ENCODE measurements at regions not wholly inside any gene's neighbourhood (a gene's known extent, or its start where the extent isn't known, plus 50 kb on each side); places are given as distances from the start of the nearest gene placed in this dataset.

GRCh38 chr16:51916231-51916630 lies 630.7 kb downstream of the TOX3 start:
- H3K4me3 ChIP-seq, result no peak overlapping the region
- TF ChIP-seq Cebpa-rat (IDR thresholded peaks at IDR 0.05), result no peak
- no peaks in the 10 kb centered on the region for H4K20me1 ChIP-seq

DNA sequence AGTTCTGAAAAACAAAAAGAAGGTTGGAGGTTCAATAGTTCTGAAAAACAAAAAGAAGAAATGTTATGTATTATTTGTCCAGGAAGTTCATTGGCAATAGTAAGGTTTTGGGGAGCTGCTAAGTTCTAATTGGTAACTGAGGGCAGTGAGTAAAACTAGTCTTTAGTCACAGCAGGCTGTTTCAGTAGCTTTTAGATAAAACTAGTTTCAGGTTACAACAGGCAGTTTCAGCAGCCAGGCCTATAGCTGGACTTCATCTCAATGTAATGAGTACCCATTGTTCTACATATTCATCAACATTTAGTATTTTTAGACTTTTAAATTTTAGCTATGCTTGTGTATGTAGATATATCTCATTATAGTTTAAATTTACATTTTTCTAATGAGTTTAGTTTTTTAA lies 639.3 kb downstream of the TOX3 start:
- H3K4me3 ChIP-seq, result no peak overlapping the region
- H3K27ac ChIP-seq, result no peak overlapping the region
- H3K27me3 ChIP-seq, result no peaks in the 10 kb centered on the region
- no peak overlapping the region for H3K9ac ChIP-seq
- H3K4me1 ChIP-seq, result no peaks in the 10 kb centered on the region
- no peaks in the 10 kb centered on the region for H3K9me3 ChIP-seq
- TF ChIP-seq Cebpa-rat (IDR thresholded peaks at IDR 0.05), result no peak
- H3K4me2 ChIP-seq, result no peak overlapping the region
- no peaks in the 10 kb centered on the region for H3K36me3 ChIP-seq
- no peaks in the 10 kb centered on the region for H4K20me1 ChIP-seq

More at GRCh38 chr16:51916231-51916630, 630.7 kb downstream of the TOX3 start:
- no peaks in the 10 kb centered on the region for H3K36me3 ChIP-seq
- H3K9me3 ChIP-seq, result no peaks in the 10 kb centered on the region
- H3K4me2 ChIP-seq, result no peak overlapping the region
- H3K4me1 ChIP-seq, result no peaks in the 10 kb centered on the region
- no peaks in the 10 kb centered on the region for H3K27me3 ChIP-seq
- H3K9ac ChIP-seq, result no peak overlapping the region
- H3K27ac ChIP-seq, result no peak overlapping the region

GRCh38 chr16:51900221-51900780 lies 646.6 kb downstream of the TOX3 start:
- Histone ChIP-seq H3K9me3 (no peaks in the 10 kb centered on the region), H3K4me3 (no peak overlapping the region), H3K9ac (no peak overlapping the region), H3K4me2 (no peak overlapping the region), H3K27ac (no peak overlapping the region), H4K20me1 (no peaks in the 10 kb centered on the region), H3K4me1 (no peaks in the 10 kb centered on the region), H3K36me3 (no peaks in the 10 kb centered on the region), H3K27me3 (no peaks in the 10 kb centered on the region)
- TF ChIP-seq Cebpa-rat (IDR thresholded peaks at IDR 0.05), result no peak

GRCh38 chr16:51898872-51899271 lies 648.1 kb downstream of the TOX3 start:
- no peak overlapping the region for H3K9ac ChIP-seq
- no peak overlapping the region for H3K27ac ChIP-seq
- no peaks in the 10 kb centered on the region for H3K4me1 ChIP-seq
- no peak overlapping the region for H3K4me2 ChIP-seq
- no peak overlapping the region for H3K4me3 ChIP-seq
- no peak for TF ChIP-seq Cebpa-rat (IDR thresholded peaks at IDR 0.05)
- no peaks in the 10 kb centered on the region for H3K9me3 ChIP-seq
- H4K20me1 ChIP-seq, result no peaks in the 10 kb centered on the region
- no peaks in the 10 kb centered on the region for H3K36me3 ChIP-seq
- no peaks in the 10 kb centered on the region for H3K27me3 ChIP-seq

DNA sequence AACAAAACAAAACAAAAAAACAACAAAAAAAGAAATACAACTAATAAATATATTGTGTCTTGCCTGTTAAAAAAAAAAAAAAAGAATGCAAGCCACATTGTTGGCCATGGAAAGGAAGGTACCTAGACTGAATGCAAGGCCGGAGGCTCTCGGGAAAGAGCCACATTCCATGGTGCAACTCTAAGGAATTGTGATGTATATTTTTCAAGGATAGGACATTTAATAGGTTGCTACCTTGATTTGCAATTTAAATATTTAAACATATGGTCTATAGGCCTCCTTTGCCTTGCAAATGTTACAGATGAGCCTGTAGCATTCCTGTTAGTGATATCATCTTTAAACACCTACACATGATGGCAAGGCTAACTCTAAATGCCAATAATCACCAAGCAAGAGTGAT lies 650.9 kb downstream of the TOX3 start:
- Histone ChIP-seq H3K9ac (no peak overlapping the region), H3K27ac (no peak overlapping the region), H3K4me1 (no peaks in the 10 kb centered on the region), H4K20me1 (no peaks in the 10 kb centered on the region), H3K9me3 (no peaks in the 10 kb centered on the region), H3K36me3 (no peaks in the 10 kb centered on the region), H3K27me3 (no peaks in the 10 kb centered on the region), H3K4me2 (no peak overlapping the region), H3K4me3 (no peak overlapping the region)
- no peak for TF ChIP-seq Cebpa-rat (IDR thresholded peaks at IDR 0.05)

DNA sequence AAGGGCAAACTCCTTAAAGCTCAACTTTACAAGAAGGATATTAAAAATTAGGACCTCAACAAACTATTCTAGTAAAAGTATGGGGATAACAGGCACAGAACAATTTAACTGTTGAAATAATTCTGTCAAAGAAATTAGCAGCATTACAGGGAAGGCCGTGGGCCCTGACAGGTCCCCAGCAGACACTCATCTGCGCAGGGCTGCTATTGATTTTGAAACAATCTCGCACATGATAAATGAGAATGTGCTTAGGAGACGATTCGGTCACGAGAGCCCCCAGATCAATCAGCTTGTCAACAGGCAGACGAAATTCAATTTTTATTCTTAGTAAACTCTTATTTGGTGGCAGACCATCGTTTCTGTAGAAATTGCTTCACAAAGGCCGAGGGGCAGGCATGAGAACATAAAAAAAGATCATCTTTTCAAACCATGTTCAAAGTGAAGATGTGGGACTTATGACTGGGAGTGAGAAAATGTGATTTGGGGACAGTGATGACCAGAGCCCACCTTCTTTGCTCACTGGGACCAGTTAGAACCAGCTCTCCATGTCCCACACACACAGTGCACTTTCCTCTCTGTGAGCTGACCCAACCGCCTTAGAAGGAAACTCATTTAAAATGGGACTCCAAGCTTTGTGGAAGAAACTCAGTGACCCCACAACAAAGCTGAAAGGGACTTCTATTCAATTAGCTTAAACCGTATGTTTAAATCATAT lies 654.5 kb downstream of the TOX3 start:
- no peaks in the 10 kb centered on the region for H3K27me3 ChIP-seq
- no peak overlapping the region for H3K27ac ChIP-seq
- H3K36me3 ChIP-seq, result no peaks in the 10 kb centered on the region
- no peaks in the 10 kb centered on the region for H4K20me1 ChIP-seq
- H3K9ac ChIP-seq, result no peak overlapping the region
- H3K4me1 ChIP-seq, result no peaks in the 10 kb centered on the region
- no peak overlapping the region for H3K4me3 ChIP-seq
- no peaks in the 10 kb centered on the region for H3K9me3 ChIP-seq
- no peak overlapping the region for H3K4me2 ChIP-seq
- no peak for TF ChIP-seq Cebpa-rat (IDR thresholded peaks at IDR 0.05)

- Histone ChIP-seq H3K4me1 (no peaks in the 10 kb centered on the region), H3K9me3 (no peaks in the 10 kb centered on the region), H3K27me3 (no peaks in the 10 kb centered on the region), H3K4me2 (no peak overlapping the region), H3K36me3 (no peaks in the 10 kb centered on the region), H3K4me3 (no peak overlapping the region), H3K27ac (no peak overlapping the region), H4K20me1 (no peaks in the 10 kb centered on the region), H3K9ac (no peak overlapping the region)
- no peak for TF ChIP-seq Cebpa-rat (IDR thresholded peaks at IDR 0.05)
Measured at GRCh38 chr16:51888534-51888933, 658.4 kb downstream of the TOX3 start.

GRCh38 chr16:51888016-51888415 lies 658.9 kb downstream of the TOX3 start:
- H3K36me3 ChIP-seq, result no peaks in the 10 kb centered on the region
- no peaks in the 10 kb centered on the region for H3K9me3 ChIP-seq
- TF ChIP-seq Cebpa-rat (IDR thresholded peaks at IDR 0.05), result no peak
- H3K4me2 ChIP-seq, result no peak overlapping the region
- H3K4me1 ChIP-seq, result no peaks in the 10 kb centered on the region
- no peak overlapping the region for H3K9ac ChIP-seq
- H3K4me3 ChIP-seq, result no peak overlapping the region
- no peak overlapping the region for H3K27ac ChIP-seq
- H4K20me1 ChIP-seq, result no peaks in the 10 kb centered on the region
- no peaks in the 10 kb centered on the region for H3K27me3 ChIP-seq

DNA sequence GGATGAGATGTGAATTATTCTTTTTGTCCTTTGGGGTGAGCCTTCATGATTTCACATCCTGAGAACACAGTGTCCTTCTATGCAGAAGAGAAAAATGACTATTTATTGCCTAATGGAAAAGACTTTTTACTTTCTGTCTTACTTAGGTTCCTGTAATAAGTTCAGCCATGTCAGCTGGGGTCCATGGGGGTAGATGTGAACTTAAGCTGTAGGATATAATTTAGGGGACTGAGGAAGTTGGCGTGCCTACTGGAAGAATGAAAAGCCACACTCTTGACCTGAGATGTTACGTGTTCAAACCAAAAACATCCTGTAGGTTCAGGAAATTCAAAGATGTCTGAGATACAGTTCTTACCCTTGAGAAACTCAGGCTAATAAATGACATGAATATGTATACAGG lies 660.5 kb downstream of the TOX3 start:
- no peaks in the 10 kb centered on the region for H3K4me1 ChIP-seq
- H3K4me3 ChIP-seq, result no peak overlapping the region
- no peaks in the 10 kb centered on the region for H4K20me1 ChIP-seq
- no peak overlapping the region for H3K4me2 ChIP-seq
- no peak overlapping the region for H3K27ac ChIP-seq
- H3K36me3 ChIP-seq, result no peaks in the 10 kb centered on the region
- no peaks in the 10 kb centered on the region for H3K27me3 ChIP-seq
- H3K9me3 ChIP-seq, result no peaks in the 10 kb centered on the region
- H3K9ac ChIP-seq, result no peak overlapping the region
- no peak for TF ChIP-seq Cebpa-rat (IDR thresholded peaks at IDR 0.05)

DNA sequence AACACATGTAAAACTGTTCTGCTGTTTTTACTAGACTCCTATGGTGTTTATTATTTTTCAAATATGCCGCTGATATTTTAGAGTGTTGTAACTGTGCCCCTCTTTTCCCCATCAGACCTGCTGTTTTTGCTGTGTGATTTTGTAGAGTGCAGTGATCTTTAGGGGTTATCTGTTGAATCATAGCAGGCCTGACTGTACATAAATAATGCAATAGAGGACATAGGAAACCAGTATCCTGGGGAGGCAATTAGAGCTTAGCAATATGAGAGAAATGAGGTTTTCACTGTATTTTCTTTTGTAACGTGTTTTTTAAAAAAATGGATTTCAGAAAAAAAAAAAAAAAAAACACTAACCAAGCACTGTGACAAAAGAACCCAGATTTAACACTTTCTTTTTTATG lies 662.2 kb downstream of the TOX3 start:
- H3K27ac ChIP-seq, result no peak overlapping the region
- H3K27me3 ChIP-seq, result no peaks in the 10 kb centered on the region
- no peaks in the 10 kb centered on the region for H3K9me3 ChIP-seq
- H3K4me2 ChIP-seq, result no peak overlapping the region
- no peak overlapping the region for H3K4me3 ChIP-seq
- H4K20me1 ChIP-seq, result no peaks in the 10 kb centered on the region
- no peaks in the 10 kb centered on the region for H3K36me3 ChIP-seq
- no peak for TF ChIP-seq Cebpa-rat (IDR thresholded peaks at IDR 0.05)
- no peak overlapping the region for H3K9ac ChIP-seq
- no peaks in the 10 kb centered on the region for H3K4me1 ChIP-seq
